ENCODE measurements at regions not wholly inside any gene's neighbourhood (a gene's known extent, or its start where the extent isn't known, plus 50 kb on each side); places are given as distances from the start of the nearest gene placed in this dataset.
"Not testable (repeated sequence)": the region's sequence is repeated elsewhere in the genome, so short reads cannot be mapped to it uniquely, and the experiment has no call there.

GRCh38 chr4:152063621-152064240 is 302.9 kb upstream of the GATB start:
- DNase-seq (ENCODE audit: low spot score): no peak

DNA sequence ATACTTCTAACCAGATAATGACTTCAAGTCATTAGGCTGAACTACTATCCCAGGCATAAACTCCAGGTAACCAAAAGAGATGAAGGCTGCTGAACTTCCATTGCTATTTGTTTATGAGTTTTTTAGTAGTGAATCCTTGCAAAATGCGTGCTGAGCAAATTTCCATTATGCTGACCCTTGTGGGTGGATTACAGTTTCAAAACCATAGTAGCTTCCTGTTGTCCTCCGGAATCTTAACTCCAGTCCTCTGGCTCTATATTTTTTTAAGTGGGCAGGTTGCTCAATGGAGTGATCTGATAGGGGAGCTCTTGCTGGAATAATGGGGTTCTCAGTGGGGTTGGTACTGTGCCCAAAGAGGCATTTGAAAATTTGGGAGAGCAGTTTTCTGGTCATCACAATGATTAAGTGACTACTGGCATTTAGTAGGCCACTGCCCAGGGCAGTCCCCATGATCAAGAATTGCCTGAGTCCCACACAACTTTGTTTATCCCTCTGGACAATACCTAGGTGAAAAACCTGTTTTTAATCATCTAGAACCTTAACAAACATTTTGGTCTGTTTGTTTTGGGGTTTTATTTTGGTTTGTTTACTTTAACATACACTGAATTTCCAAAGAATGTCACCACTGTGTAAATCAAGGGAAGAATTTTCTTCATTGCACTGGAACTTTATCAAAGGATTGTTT is 302.3 kb upstream of the GATB start:
- DNase-seq (ENCODE audit: low spot score): no peak

DNA sequence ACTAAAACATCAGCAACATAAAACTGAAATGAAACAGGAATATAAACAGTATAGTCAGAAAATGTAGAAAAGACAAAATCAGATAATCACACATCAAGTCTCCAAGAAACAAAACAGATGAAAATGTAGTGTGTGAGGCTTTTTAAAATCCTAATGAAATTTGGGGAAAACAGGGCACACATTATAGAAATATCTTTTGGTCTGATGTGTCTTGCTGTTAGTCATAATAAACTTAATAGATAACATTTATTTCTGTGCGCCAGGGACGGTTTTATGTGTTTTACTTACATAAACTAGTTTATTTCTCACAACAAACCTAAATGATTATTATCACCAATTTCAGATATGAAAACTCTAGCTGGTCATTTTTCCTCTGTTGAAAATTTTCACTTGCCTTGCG is 293.9 kb upstream of the GATB start:
- DNase-seq (ENCODE audit: low spot score): no peak

GRCh38 chr4:152052451-152053057 is 291.7 kb upstream of the GATB start:
- DNase-seq (ENCODE audit: low spot score): no peak

DNA sequence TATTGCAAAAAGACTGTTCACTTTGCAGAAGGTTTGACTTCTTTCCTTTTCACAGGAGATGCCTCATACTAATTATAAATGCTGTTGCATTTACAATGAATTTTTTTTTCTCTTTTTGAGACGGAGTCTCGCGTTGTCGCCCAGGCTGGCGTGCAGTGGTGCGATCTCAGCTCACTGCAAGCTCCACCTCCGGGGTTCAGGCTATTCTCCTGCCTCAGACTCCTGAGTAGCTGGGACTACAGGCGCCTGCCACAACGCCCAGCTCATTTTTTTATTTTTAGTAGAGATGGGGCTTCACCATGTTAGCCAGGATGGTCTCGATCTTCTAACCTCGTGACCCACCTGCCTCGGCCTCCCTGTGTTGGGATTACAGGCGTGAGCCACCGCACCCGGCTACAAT is 290.5 kb upstream of the GATB start:
- not testable (repeated sequence) for DNase-seq (ENCODE audit: low spot score)

DNA sequence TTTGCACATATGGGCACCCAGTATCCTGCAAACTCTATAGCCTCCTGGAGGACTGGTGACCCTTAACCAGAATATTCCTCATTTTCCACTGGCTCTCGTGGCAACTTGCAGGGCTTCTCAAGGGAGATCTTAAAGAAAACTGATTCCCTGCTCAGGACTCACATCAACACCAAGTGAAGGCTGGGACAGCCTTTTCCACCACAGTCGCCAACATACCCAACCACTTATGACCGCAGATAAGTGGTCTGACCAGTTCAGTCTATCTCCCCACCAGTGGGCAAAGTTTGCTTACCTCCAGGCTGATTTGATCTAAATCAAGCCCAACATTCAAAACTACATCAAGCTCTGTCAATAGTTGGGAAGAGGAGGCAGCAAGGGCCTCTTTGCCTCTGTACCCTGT is 289.3 kb upstream of the GATB start:
- no peak for DNase-seq (ENCODE audit: low spot score)

GRCh38 chr4:152047451-152047850 is 286.6 kb upstream of the GATB start:
- no peak for DNase-seq (ENCODE audit: low spot score)

GRCh38 chr4:152045807-152046571 is 285.2 kb upstream of the GATB start:
- DNase-seq (ENCODE audit: low spot score): no peak

GRCh38 chr4:152045449-152045806 is 284.6 kb upstream of the GATB start:
- no peak for DNase-seq (ENCODE audit: low spot score)

DNA sequence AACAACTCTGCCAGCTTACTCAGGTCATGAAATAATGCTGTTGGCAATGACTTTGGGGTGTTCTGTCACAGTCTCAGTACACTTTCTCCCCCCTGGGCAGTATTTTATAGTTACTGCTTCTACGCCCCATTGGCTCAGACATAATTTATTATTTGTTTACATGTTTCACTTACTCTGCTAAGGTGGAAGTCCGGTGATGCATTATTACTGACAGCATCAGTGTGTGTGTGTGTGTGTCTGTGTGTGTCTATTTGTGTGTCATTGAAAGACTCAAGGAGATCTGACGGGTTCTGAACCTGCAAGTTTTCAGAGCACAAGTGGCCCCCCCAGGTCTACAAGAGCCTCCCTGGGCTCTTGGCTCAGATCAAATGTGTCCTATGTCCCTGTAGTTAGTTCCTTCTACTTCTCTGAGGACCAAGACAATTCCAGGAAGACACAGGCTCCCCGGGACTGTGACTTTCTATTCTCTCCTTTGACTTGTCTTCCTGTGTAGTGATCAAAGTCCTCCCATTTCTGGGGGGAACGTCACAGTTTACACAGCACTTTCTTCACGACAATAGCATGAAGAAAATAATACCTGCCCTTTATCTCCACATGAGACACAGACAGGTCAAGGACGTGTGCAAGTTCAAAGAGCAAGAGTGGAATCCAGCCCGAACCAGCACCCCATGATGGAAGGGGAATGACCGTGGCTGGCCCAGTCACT is 283.7 kb upstream of the GATB start:
- DNase-seq (ENCODE audit: low spot score): no peak

DNA sequence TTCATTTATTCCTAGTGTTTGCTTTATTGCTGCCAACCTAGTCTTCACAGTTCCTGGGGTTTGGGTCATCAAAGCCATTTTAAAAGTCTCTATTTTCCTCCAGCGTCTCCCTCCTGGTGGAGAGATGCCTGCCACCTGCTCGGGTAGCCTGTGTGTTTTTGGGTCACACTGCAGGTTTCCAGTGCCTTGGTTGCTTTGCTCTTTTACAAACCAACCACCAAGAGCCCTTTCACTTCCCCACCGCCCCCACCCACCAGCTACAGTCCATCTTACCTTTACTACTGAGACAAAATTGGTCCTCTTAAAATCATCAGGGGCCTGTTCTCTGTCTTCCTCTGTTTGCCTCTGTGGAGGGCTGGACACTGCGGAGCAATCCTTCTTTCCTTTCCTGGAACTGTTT is 280.5 kb upstream of the GATB start:
- no peak for DNase-seq (ENCODE audit: low spot score)

DNA sequence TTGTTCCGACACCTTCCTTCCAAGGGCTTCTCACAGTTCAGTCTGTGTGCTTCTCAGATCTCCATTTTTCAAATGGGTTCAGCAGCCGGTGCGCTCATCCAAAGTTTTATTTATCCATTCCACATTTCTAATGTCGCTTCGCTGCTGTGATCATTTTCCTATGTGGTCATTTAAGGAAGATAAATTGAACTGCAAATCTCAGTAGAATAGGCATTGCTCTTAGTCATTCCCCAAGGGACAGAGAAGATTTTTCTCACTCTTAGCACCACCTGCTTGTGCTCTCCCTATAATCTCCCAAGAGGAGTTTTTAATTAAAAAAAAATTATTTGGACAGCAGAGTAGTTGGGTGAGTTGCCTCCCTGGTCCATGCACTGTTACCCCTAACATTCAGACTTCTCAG is 278.9 kb upstream of the GATB start:
- no peak for DNase-seq (ENCODE audit: low spot score)

GRCh38 chr4:152039023-152039481 is 278.2 kb upstream of the GATB start:
- DNase-seq (ENCODE audit: low spot score): no peak

GRCh38 chr4:152038238-152038637 is 277.4 kb upstream of the GATB start:
- no peak for DNase-seq (ENCODE audit: low spot score)

DNA sequence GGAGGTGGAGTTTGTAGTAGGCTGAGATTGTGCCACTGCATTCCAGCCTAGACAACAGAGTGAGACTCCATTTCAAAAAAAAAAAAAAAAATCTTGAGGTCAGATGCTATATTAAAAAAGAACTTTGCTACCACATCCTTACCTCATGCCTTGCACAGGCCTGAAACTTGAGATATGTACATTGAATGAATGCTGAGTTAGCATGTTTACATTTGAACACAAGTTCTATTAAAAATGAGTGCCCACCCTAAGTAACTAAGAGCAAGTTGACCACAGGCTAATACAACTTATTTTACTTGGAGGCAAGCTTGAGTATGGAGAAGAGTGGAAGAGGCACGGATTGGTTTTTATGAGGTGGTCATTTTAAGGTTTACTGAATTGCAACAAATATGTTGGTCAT is 276.6 kb upstream of the GATB start:
- no peak for DNase-seq (ENCODE audit: low spot score)

DNA sequence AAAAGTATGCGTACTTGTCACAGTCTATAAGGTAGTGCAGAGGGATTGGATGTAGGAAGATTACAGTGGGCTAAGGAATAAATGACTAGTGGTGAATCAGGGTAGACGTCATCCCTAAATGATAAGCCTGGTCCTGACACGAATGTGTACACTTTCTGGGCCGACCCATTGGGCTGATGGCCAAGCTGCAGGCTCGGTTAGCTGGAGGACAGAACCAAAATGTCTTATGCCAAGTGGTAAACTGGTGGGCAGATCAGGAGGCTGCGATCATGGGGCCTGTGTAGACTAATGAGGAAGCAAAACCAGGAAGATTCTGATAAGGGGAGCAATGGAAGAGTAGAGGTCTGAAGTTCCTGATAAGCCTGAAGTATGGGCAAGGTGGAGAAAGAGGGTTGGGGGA is 272.8 kb upstream of the GATB start:
- DNase-seq (ENCODE audit: low spot score): no peak

- no peak for DNase-seq (ENCODE audit: low spot score)
These were observed 271.9 kb upstream of the GATB start for GRCh38 chr4:152032722-152033131.

GRCh38 chr4:152029631-152030030 is 268.8 kb upstream of the GATB start:
- DNase-seq (ENCODE audit: low spot score): no peak

GRCh38 chr4:152028131-152028530 is 267.3 kb upstream of the GATB start:
- no peak for DNase-seq (ENCODE audit: low spot score)

- DNase-seq (ENCODE audit: low spot score): no peak
These were observed 264.1 kb upstream of the GATB start for GRCh38 chr4:152024881-152025280.

DNA sequence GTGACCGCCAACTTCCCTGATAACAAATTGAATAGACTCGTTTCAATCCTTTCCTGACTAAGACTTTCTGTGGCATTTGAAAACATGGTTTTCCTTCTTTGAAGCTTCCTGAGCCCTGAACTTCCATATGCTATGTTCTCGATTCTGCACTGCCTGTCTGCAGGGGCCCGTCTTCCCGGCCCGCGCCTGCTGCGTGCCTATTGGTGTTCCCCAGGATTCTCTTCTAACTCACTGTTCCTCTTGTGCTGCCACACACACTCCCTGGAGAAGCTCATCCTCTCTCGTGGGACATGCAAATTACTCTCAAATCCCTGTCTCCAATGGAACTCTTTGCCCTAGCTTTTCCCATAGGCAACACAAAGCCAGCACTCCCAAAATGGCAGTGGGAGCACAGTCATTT is 262.9 kb upstream of the GATB start:
- no peak for DNase-seq (ENCODE audit: low spot score)

- DNase-seq (ENCODE audit: low spot score): no peak
These were observed 261.7 kb upstream of the GATB start for GRCh38 chr4:152022543-152022942.
